ENCODE measurements at regions not wholly inside any gene's neighbourhood (a gene's known extent, or its start where the extent isn't known, plus 50 kb on each side); places are given as distances from the start of the nearest gene placed in this dataset.
A peak's percentile ranks its signal among the peaks of the same experiment; 100 is the strongest.
"Not testable (repeated sequence)": the region's sequence is repeated elsewhere in the genome, so short reads cannot be mapped to it uniquely, and the experiment has no call there.

- DNase-seq (ENCODE audit: low spot score in 2 of 2), result no peak
- no peaks in the 10 kb centered on the region for H3K9me3 ChIP-seq
- no peaks in the 10 kb centered on the region for H3K36me3 ChIP-seq (replicated peaks)
- H3K27me3 ChIP-seq (ENCODE audit: low read depth), result no peaks in the 10 kb centered on the region
- peaks cover 6% of the 10 kb centered on the region for H3K4me1 ChIP-seq
- H3K4me3 ChIP-seq, result no peak overlapping the region
- in situ Hi-C loops (cut with MboI; ENCODE audit: low sequenced_read_pairs), result no loop called here
These were observed 1157.9 kb downstream of the TAF11L14 start for GRCh38 chr5:18792145-18792544.

- Histone ChIP-seq H3K9me3 (no peaks in the 10 kb centered on the region), H3K4me1 (peaks cover 18% of the 10 kb centered on the region), H3K36me3 (replicated peaks) (no peaks in the 10 kb centered on the region), H3K4me3 (no peak overlapping the region), H3K27me3 (ENCODE audit: low read depth) (no peaks in the 10 kb centered on the region)
- in situ Hi-C loops (cut with MboI; ENCODE audit: low sequenced_read_pairs), result no loop called here
- DNase-seq (ENCODE audit: low spot score in 2 of 2), result no peak
These were observed 1163.0 kb downstream of the TAF11L14 start for GRCh38 chr5:18797222-18797621.

DNA sequence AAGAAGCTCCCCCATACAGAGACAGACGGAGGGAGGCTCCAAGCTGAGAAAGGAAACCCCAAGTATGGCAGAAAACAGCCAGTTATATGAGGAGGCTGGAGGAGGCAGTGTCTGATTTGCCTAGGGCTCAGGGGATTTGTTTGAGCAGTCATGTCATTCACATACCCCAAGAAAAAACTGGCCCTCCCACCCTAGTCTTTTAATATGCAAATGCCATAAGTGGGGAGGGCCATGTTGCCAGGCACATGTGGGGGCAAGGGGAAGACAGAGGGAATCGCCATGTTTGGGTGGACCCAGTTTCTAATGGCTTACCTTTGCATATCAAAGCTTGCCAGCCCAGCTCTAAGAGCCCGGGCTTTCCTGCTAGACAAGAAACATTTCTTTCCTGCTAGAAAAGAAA lies 1163.8 kb downstream of the TAF11L14 start:
- Histone ChIP-seq H3K36me3 (replicated peaks) (no peaks in the 10 kb centered on the region), H3K4me3 (no peak overlapping the region), H3K9me3 (no peaks in the 10 kb centered on the region), H3K4me1 (peaks cover 18% of the 10 kb centered on the region), H3K27me3 (ENCODE audit: low read depth) (no peaks in the 10 kb centered on the region)
- in situ Hi-C loops (cut with MboI; ENCODE audit: low sequenced_read_pairs), result no loop called here
- DNase-seq (ENCODE audit: low spot score in 2 of 2), result peak in 1 of 2 experiments; percentile 39

- Histone ChIP-seq H3K9me3 (no peaks in the 10 kb centered on the region), H3K4me3 (no peak overlapping the region), H3K4me1 (peaks cover 18% of the 10 kb centered on the region), H3K36me3 (replicated peaks) (no peaks in the 10 kb centered on the region), H3K27me3 (ENCODE audit: low read depth) (no peaks in the 10 kb centered on the region)
- in situ Hi-C loops (cut with MboI; ENCODE audit: low sequenced_read_pairs), result no loop called here
- no peak for DNase-seq (ENCODE audit: low spot score in 2 of 2)
These were observed 1165.3 kb downstream of the TAF11L14 start for GRCh38 chr5:18799482-18800128.

DNA sequence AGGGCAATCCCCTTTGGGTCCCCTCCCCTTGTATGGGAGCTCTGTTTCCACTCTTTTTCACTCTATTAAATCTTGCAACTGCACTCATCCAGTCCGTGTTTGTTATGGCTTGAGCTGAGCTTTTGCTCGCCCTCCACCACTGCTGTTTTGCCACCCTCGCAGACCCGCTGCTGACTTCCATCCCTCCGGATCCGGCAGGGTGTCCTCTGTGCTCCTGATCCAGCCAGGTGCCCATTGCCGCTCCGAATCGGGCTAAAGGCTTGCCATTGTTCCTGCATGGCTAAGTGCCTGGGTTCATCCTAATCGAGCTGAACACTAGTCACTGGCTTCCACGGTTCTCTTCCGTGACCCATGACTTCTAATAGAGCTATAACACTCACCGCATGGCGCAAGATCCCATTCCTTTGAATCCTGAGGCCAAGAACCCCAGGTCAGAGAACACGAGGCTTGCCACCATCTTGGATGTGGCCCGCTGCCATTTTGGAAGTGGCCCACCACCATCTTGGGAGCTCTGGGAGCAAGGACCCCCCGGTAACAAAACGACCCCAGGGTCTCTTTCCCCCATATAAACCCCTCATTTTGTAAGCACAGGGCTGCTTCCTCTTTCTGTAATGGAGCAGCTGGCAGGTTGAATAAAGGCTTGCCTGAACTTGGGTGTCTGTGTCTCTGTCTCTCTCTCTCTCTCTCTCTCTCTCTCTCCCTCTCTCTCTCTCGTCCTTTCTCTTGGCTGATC lies 1166.2 kb downstream of the TAF11L14 start:
- in situ Hi-C loops (cut with MboI; ENCODE audit: low sequenced_read_pairs), result no loop called here
- DNase-seq (ENCODE audit: low spot score in 2 of 2), result no peak
- no peaks in the 10 kb centered on the region for H3K27me3 ChIP-seq (ENCODE audit: low read depth)
- peaks cover 18% of the 10 kb centered on the region for H3K4me1 ChIP-seq
- no peaks in the 10 kb centered on the region for H3K36me3 ChIP-seq (replicated peaks)
- no peak overlapping the region for H3K4me3 ChIP-seq
- no peaks in the 10 kb centered on the region for H3K9me3 ChIP-seq

- H3K36me3 ChIP-seq (replicated peaks); H3K27me3 ChIP-seq (ENCODE audit: low read depth); H3K4me3 ChIP-seq; DNase-seq (ENCODE audit: low spot score in 2 of 2); H3K9me3 ChIP-seq; in situ Hi-C loops (cut with MboI; ENCODE audit: low sequenced_read_pairs): not testable (repeated sequence)
- H3K4me1 ChIP-seq, result peaks cover 18% of the 10 kb centered on the region
These were observed 1167.2 kb downstream of the TAF11L14 start for GRCh38 chr5:18801413-18801812.

DNA sequence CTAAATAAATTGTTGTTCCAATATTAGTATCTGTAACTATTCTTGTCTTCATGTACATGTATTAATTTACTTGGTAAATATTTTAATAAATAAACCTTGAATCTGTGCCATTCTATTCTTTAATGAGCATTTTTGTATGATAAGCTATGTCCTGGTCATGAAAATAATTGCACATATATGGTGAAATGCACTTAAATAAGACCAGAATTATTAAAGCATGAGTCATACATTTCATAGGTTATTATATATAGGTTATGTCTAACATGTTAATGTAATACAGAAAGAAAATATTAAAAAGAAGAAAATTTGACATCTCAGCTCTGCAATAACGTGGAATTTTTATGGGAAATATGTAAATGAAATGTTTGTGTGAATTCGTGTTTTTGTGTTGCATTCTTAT lies 1168.1 kb downstream of the TAF11L14 start:
- Histone ChIP-seq H3K4me3 (no peak overlapping the region), H3K27me3 (ENCODE audit: low read depth) (no peaks in the 10 kb centered on the region), H3K4me1 (peaks cover 11% of the 10 kb centered on the region), H3K36me3 (replicated peaks) (no peaks in the 10 kb centered on the region), H3K9me3 (no peaks in the 10 kb centered on the region)
- in situ Hi-C loops (cut with MboI; ENCODE audit: low sequenced_read_pairs), result no loop called here
- no peak for DNase-seq (ENCODE audit: low spot score in 2 of 2)

DNA sequence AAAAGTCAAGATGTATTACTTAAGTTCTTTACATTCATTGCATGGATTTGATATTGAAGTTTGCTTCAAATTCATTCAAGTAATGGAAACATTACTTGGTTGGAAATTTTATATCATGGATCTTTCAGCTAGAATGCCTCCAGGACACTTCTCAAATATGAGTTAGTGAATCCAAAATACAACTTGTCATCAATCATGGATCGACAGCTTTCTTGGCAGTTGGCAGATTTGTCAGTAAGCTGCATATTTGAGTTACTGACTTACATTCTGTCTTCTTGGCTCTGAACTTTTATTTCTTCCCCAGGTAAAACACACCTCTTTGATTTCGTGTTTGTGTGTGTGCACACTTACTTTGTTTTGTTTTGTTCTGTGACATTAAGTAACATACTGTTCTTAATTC lies 1171.1 kb downstream of the TAF11L14 start:
- H3K4me3 ChIP-seq, result no peak overlapping the region
- no peaks in the 10 kb centered on the region for H3K9me3 ChIP-seq
- no peaks in the 10 kb centered on the region for H3K36me3 ChIP-seq (replicated peaks)
- H3K4me1 ChIP-seq, result peaks cover 3% of the 10 kb centered on the region
- no peaks in the 10 kb centered on the region for H3K27me3 ChIP-seq (ENCODE audit: low read depth)
- in situ Hi-C loops (cut with MboI; ENCODE audit: low sequenced_read_pairs), result no loop called here
- no peak for DNase-seq (ENCODE audit: low spot score in 2 of 2)

GRCh38 chr5:18807256-18808149 lies 1173.2 kb downstream of the TAF11L14 start:
- no peak for DNase-seq (ENCODE audit: low spot score in 2 of 2)
- no peaks in the 10 kb centered on the region; the same call in 1 of the 2 replicates for H3K4me1 ChIP-seq
- no peaks in the 10 kb centered on the region for H3K9me3 ChIP-seq
- no peaks in the 10 kb centered on the region for H3K36me3 ChIP-seq (replicated peaks)
- H3K4me3 ChIP-seq, result no peak overlapping the region
- in situ Hi-C loops (cut with MboI; ENCODE audit: low sequenced_read_pairs), result no loop called here
- no peaks in the 10 kb centered on the region for H3K27me3 ChIP-seq (ENCODE audit: low read depth)

DNA sequence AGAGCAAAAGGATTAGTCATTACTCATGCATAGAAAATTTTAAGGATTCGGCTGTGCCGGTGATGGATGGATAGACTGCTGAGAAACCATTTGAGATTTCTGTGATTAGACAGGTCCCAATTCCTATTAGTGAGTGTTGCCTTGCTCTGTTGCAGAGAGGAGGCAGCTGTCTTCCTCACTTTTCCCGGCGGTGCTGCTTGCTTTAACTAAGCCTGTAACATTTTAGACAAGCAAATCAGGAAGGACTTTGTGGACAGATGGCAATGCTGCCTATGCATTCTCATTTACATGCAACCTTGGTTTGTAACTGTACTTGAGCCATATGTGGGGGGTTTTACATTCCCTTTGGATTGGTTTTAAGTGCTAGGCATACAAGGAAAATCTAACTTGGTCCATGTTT lies 1176.3 kb downstream of the CDH18 start:
- Histone ChIP-seq H3K4me1 (no peaks in the 10 kb centered on the region), H3K4me3 (no peak overlapping the region), H3K9me3 (peaks cover 4% of the 10 kb centered on the region; the same call in 1 of the 2 replicates), H3K36me3 (replicated peaks) (no peaks in the 10 kb centered on the region), H3K27me3 (ENCODE audit: low read depth) (no peaks in the 10 kb centered on the region)
- in situ Hi-C loops (cut with MboI; ENCODE audit: low sequenced_read_pairs), result no loop called here
- DNase-seq (ENCODE audit: low spot score in 2 of 2), result no peak

DNA sequence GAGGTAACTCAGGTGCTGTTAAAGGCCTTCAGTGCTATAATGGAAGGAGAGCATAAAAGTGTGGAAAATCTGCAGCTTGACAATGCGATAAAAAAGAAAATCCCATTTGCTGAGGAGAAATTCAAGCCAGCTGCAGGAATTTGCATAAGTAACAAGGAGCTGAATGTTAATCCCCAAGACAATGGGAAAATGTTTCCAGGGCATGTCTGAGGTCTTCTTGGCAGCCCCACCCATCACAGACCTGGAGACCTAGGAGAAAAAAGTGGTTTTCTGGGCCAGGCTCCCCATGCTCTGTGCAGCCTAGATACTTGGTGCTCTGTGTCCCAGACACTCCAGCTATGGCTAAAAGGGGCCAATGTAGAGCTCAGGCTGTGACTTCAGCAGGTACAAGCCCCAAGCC lies 1159.6 kb downstream of the CDH18 start:
- Histone ChIP-seq H3K4me3 (no peak overlapping the region), H3K36me3 (replicated peaks) (no peaks in the 10 kb centered on the region), H3K9me3 (no peaks in the 10 kb centered on the region), H3K27me3 (ENCODE audit: low read depth) (no peaks in the 10 kb centered on the region; the same call in 1 of the 2 replicates), H3K4me1 (peaks cover 8% of the 10 kb centered on the region)
- in situ Hi-C loops (cut with MboI; ENCODE audit: low sequenced_read_pairs), result no loop called here
- DNase-seq (ENCODE audit: low spot score in 2 of 2), result peak; percentile 37 to 50

DNA sequence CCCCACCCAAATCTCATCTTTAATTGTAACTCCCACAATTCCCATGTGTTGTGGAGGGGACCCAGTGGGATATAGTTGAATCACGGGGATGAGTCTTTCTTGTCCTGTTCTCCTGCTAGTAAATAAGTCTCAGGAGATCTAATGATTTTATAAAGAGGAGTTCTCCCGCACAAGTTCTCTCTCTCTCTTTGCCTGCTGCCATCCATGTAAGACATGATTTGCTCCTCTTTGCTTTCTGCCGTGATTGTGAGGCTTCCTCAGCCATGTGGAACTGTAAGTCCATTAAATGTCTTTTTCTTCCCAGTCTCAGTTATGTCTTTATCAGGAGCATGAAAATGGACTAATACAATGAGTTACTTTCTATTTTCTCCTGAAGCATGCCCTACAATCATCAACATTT lies 1158.5 kb downstream of the CDH18 start:
- H3K36me3 ChIP-seq (replicated peaks), result no peaks in the 10 kb centered on the region
- DNase-seq (ENCODE audit: low spot score in 2 of 2), result no peak
- peaks cover 8% of the 10 kb centered on the region for H3K4me1 ChIP-seq
- no peaks in the 10 kb centered on the region; the same call in 1 of the 2 replicates for H3K27me3 ChIP-seq (ENCODE audit: low read depth)
- in situ Hi-C loops (cut with MboI; ENCODE audit: low sequenced_read_pairs), result no loop called here
- no peaks in the 10 kb centered on the region for H3K9me3 ChIP-seq
- H3K4me3 ChIP-seq, result no peak overlapping the region

- Histone ChIP-seq H3K9me3 (no peaks in the 10 kb centered on the region), H3K36me3 (replicated peaks) (no peaks in the 10 kb centered on the region), H3K4me1 (peaks cover 4% of the 10 kb centered on the region; the same call in 1 of the 2 replicates), H3K27me3 (ENCODE audit: low read depth) (no peaks in the 10 kb centered on the region), H3K4me3 (no peak overlapping the region)
- in situ Hi-C loops (cut with MboI; ENCODE audit: low sequenced_read_pairs), result no loop called here
- DNase-seq (ENCODE audit: low spot score in 2 of 2), result peak; percentile 23 to 28
These were observed 1137.8 kb downstream of the CDH18 start for GRCh38 chr5:18850216-18850615.

DNA sequence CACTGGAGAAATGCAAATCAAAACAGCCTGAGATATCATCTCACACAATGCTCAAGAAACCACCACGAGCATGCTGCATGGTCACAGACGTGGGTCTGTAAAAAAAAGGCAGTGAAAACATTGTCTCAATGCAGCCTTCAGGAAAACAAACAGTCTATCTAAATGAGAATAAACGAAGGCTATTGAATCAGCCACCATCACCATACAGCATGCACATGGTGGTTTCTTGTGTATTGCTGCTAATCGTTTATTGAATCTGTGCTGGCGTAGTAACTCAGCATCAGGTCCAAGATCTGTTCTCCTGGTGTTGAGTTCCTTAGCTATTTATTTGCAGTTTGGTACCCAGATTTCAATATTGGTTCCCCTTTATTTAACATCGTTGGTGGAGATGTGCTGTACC lies 1115.0 kb downstream of the CDH18 start:
- H3K27me3 ChIP-seq (ENCODE audit: low read depth), result no peaks in the 10 kb centered on the region
- in situ Hi-C loops (cut with MboI; ENCODE audit: low sequenced_read_pairs), result no loop called here
- H3K36me3 ChIP-seq (replicated peaks), result no peaks in the 10 kb centered on the region
- H3K4me3 ChIP-seq, result no peak overlapping the region
- no peaks in the 10 kb centered on the region for H3K4me1 ChIP-seq
- no peak for DNase-seq (ENCODE audit: low spot score in 2 of 2)
- H3K9me3 ChIP-seq, result no peaks in the 10 kb centered on the region

Data from HAP-1 (cell line).